RPMI7951 (cell line): ENCODE measurements at regions not wholly inside any gene's neighbourhood (a gene's known extent, or its start where the extent isn't known, plus 50 kb on each side); places are given as distances from the start of the nearest gene placed in this dataset.
"Not testable (repeated sequence)": the region's sequence is repeated elsewhere in the genome, so short reads cannot be mapped to it uniquely, and the experiment has no call there.

Experiments used
- DNase-seq: peaks from one replicate; pipeline ENCODE4 v3.0.0-alpha.2; 2012; ENCODE audit warnings: low read depth

DNA sequence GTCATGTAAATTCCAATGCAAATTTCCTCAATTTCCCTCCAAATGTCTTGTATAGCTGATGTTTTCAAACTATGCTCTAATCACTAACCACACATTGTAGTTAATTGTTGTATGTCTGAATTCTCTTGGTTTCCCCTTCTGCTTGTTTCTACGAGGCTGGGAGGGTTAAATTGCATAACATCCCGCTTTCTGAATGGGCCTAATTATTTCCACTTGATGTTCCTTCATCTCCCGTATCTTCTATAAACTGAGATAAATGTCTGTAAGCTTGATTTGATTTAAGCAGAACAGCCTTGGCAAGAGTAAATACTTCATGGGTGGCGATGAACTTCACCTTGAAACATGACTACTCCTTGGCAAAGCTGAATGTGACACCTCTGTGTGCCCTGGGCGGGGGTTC lies 72.2 kb downstream of the SERINC2 start:
- no peak for DNase-seq

DNA sequence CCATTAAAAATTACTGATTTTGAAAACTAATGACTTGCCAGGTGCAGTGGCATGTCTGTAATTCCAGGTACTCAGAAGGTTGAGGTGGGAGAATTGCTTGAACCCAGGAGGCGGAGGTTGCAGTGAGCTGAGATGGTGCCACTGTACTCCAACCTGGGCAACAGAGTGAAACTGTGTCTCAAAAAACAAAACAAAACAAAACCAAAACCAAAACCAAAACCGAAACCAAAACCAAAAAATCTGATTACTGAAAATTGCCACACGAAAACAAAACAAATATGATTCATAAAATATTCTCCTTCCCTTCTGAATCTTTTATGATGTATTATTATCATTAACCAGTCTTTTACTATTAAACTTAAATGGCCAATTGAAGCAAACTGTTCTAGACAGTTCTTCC lies 74.1 kb downstream of the SERINC2 start:
- no peak for DNase-seq

DNA sequence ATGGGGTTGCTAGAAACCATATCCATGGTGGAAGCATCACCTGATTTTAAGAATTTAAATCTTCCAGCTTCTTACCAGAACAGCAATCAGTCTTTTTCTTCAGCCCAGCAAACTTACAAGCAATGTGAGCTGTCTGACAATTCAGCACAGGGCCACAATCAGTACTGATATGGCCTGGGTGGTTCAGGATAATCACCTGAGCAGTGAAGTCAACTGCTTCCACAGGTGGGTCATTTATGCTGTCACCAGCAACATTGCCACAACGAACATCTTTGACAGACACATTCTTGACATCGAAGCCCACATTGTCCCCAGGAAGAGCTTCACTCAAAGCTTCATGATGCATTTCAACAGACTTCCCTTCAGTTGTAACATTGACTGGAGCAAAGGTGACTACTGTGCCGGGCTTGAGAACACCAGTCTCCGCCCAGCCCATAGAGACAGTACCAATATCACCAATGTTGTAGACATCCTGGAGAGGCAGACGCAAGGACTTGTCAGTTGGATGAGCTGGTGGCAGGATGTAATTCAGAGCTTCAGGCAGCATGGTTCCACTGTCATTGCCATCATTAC lies 74.8 kb downstream of the SERINC2 start:
- no peak for DNase-seq

DNA sequence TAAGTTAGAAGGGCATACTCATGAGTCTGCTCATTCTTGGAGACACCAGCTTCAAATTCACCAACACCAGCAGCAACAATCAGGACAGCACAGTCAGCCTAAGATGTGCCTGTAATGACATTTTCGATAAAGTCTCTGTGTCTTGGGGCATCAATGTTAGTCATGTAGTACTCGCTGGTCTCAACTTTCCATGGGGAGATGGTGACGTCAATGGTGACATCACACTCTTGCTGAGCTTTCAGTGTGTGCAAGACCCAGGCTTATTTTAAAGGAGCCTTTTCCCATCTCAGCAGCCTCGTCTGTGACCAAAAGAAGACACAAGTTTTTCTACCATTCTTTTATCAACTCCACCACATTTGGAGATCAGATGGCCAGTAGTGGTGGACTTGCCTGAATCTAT lies 75.5 kb downstream of the SERINC2 start:
- DNase-seq: peak; percentile 49

DNA sequence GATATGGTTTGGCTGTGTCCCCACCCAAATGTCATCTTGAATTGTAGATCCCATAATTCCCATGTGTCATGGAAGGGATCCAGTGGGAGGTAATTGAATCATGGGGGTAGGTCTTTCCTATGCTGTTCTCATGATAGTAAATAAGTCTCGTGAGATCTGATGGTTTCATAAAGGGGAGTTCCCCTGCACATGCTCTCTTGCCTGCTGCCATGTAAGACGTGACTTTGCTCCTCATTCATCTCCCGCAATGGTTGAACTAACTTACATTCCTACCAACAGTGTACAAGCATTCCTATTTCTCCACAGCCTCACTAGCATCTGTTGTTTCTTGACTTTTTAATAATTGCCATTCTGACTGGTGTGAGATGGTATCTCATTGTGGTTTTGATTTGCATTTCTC lies 76.6 kb downstream of the SERINC2 start:
- DNase-seq: not testable (repeated sequence)

- DNase-seq: not testable (repeated sequence)
Observed at GRCh38 chr1:31490596-31490995, 77.6 kb downstream of the SERINC2 start.

DNA sequence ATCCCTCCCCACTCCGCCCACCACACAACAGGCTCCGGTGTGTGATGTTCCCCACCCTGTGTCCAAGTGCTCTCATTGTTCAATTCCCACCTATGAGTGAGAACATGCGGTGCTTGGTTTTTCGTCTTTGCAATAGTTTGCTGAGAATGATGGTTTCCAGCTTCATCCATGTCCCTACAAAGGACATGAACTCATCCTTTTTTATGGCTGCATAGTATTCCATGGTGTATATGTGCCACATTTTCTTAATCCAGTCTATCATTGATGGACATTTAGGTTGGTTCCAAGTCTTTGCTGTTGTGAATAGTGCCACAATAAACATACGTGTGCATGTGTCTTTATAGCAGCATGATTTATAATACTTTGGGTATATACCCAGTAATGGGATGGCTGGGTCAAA lies 81.0 kb upstream of the TINAGL1 start:
- not testable (repeated sequence) for DNase-seq

DNA sequence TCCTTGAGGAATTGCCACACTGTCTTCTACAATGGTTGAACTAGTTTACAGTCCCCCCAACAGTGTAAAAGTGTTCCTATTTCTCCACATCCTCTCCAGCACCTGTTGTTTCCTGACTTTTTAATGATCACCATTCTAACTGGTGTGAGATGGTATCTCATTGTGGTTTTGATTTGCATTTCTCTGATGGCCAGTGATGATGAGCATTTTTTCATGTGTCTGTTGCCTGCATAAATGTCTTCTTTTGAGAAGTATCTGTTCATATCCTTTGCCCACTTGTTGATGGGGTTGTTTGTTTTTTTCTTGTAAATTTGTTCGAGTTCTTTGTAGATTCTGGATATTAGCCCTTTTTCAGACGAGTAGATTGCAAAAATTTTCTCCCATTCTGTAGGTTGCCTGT lies 80.5 kb upstream of the TINAGL1 start:
- DNase-seq: not testable (repeated sequence)

- peak; percentile 55 for DNase-seq
Observed at GRCh38 chr1:31497601-31498000, 78.7 kb upstream of the TINAGL1 start.

GRCh38 chr1:31498376-31499040 lies 77.8 kb upstream of the TINAGL1 start:
- DNase-seq: no peak

- DNase-seq: no peak
Observed at GRCh38 chr1:31501505-31501904, 74.8 kb upstream of the TINAGL1 start.

DNA sequence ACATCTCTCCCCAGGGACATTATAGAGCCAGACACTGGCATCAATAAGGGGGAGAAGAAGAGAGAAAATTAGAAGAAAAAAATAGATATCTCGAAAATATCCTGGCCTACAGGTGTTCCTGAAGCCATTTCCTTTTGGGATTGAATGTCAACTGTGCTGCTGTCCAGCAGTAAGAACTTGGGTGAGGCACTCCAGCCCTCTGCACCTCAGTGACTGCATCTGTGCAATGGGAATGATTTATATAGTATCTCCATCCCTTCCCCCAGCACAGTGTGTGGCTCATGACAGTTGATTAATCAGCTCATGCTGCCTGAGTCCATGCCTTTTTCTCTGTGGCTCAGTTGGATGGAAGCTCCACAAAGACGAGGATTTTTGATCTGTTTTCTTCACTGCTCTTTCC lies 74.1 kb upstream of the TINAGL1 start:
- no peak for DNase-seq

- DNase-seq: no peak
Observed at GRCh38 chr1:31502926-31503511, 73.3 kb upstream of the TINAGL1 start.

- DNase-seq: no peak
Observed at GRCh38 chr1:31503570-31503969, 72.7 kb upstream of the TINAGL1 start.

GRCh38 chr1:31504001-31504400 lies 72.3 kb upstream of the TINAGL1 start:
- DNase-seq: no peak

DNA sequence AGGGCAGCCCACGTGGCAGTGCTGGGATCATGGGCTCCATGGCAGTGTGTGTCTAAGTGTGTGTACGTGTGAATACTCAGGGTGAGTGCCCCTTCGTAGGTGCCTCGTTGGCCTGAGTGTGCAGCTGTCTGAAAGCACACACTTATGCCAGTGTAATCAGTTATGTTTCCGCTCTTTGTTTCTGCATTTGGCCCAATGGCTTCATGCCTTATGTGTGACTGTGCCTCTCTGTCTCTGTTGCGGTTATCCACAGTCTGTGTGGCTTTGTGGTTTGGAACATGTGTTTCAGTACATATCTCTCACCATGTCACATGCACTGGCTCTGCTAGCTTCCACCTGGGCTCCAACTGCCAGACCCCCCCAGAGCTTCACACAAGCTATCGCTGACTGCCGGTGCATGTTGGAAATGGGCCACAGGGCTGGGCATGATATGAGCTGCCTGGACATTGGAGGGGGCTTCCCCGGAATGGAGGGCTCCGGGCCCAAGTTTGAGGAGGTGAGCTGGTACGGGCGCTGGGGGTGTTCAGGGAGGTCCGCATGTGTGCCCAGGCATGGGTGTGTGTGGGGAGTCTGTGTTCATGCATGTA lies 70.3 kb upstream of the TINAGL1 start:
- DNase-seq: peak; percentile 92

DNA sequence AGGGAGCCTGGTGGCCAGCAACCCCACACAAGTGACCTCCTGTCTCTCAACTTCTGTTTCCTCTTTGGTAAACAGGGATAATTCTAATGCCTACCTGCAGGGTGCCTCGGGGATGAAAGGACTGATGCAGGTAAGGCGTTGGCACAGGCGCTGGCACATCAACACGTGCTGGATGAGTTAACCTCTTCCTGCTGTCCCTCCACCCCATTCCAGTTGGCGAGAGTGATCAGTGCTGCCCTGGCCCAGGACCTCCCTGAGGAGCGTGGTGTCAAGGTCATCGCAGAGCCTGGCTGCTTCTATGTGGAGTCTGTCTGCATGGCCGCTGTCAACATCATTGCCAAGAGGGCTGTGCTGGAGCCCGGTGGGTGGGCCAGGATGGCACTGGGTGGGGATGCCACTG lies 69.1 kb upstream of the TINAGL1 start:
- DNase-seq: no peak

DNA sequence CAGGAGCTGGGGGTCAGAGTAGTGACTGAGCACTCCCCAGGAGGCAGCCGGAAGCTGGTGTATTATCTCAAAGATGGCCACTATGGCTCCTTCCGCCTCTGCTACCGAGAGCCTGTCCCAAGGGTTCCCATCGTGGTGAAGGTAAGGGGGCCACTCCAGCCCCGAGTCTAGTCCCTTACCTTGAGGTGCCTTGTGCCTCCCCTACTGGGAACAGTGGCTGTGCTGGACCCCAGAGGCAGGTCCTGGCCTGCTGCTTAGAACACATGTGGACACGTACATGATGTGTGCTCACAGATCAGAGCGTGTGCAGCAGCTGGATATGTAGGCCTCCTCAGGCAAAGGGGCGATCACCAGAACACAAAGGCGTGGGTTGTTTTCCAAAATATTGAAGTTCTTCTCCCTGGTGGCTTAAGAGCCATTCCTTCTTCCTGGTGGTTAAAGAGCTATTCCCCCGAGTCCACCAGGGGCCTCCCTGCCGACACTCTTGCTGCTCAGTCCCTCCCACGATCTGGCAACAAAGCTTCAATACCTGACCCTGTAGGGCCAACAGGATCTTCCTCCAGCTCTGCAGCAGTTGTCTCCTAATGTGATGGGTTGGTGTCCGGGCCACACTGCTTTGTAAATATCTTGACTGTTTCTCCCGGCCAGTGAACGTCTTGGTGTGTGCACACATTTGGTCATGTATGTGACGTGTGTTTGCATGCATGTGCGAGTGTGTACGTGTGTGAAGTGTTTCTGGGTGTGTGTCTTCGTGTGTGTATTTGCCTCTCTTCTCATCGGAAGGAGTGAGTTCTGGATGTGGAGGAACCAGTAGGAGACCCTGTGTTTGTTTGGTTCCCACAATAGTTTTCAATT lies 68.4 kb upstream of the TINAGL1 start:
- no peak for DNase-seq

- DNase-seq: peak; percentile 50
Observed at GRCh38 chr1:31509124-31510072, 66.9 kb upstream of the TINAGL1 start.

GRCh38 chr1:31510304-31510703 lies 66.0 kb upstream of the TINAGL1 start:
- no peak for DNase-seq
